OCI-LY1 (cell line): ENCODE measurements at regions not wholly inside any gene's neighbourhood (a gene's known extent, or its start where the extent isn't known, plus 50 kb on each side); places are given as distances from the start of the nearest gene placed in this dataset.

Source experiments
- H2AFZ ChIP-seq: fragments of 200-600 bp; sonication (generic), shearing (Covaris generic); 2 replicates; pipeline ENCODE4 v1.6.0; 2014; ENCODE audit warnings: antibody characterized with exemption, mild to moderate bottlenecking, low read length
- H3F3A ChIP-seq: fragments of 200-600 bp; sonication (generic), shearing (Covaris generic); 2 replicates; pipeline ENCODE4 v1.6.0; 2014; ENCODE audit warnings: mild to moderate bottlenecking, antibody characterized with exemption, low read length, moderate library complexity; ENCODE audit not compliant: insufficient read depth
- H3K27ac ChIP-seq: fragments of 200-600 bp; sonication (generic); 2 replicates; pipeline ENCODE4 v1.5.1; 2014; ENCODE audit warnings: low read length, mixed run types, mild to moderate bottlenecking, low read depth; ENCODE audit not compliant: poor library complexity, severe bottlenecking
- H3K27me3 ChIP-seq: fragments of 200-600 bp; sonication (generic); 2 replicates; pipeline ENCODE4 v1.6.0; 2014; ENCODE audit warnings: antibody characterized with exemption, mild to moderate bottlenecking, low read length, moderate library complexity; ENCODE audit not compliant: insufficient read depth
- H3K36me3 ChIP-seq: fragments of 200-600 bp; sonication (generic); 2 replicates; pipeline ENCODE4 v1.6.1; 2014; ENCODE audit warnings: mild to moderate bottlenecking, antibody characterized with exemption, low read length, moderate library complexity, mixed read lengths; ENCODE audit not compliant: insufficient read depth
- H3K4me1 ChIP-seq: fragments of 200-600 bp; sonication (generic); 2 replicates; pipeline ENCODE4 v1.5.1; 2014; ENCODE audit warnings: mild to moderate bottlenecking, low read length, moderate library complexity; ENCODE audit not compliant: insufficient read depth, severe bottlenecking
- H3K4me2 ChIP-seq: fragments of 200-600 bp; sonication (generic), shearing (Covaris generic); 2 replicates; pipeline ENCODE4 v1.6.1; 2014; ENCODE audit warnings: low read length
- H3K4me3 ChIP-seq: fragments of 200-600 bp; sonication (generic); 2 replicates; pipeline ENCODE4 v1.5.1; 2014; ENCODE audit warnings: low read length, low read depth, mild to moderate bottlenecking, mixed read lengths; ENCODE audit not compliant: poor library complexity, severe bottlenecking
- H3K79me2 ChIP-seq: fragments of 200-600 bp; shearing (Covaris generic); 2 replicates; pipeline ENCODE4 v1.6.1; 2016; ENCODE audit warnings: mixed run types, low read length, mixed read lengths; ENCODE audit not compliant: insufficient read depth
- H3K9ac ChIP-seq: fragments of 200-600 bp; sonication (generic), shearing (Covaris generic); 2 replicates; pipeline ENCODE4 v1.6.1; 2014; ENCODE audit warnings: mild to moderate bottlenecking, low read length, mixed read lengths
- H3K9me2 ChIP-seq: fragments of 200-600 bp; sonication (generic), shearing (Covaris generic); 2 replicates; pipeline ENCODE4 v1.6.1; 2014; ENCODE audit warnings: low read depth, mild to moderate bottlenecking, low read length, mixed read lengths
- H3K9me3 ChIP-seq: fragments of 200-600 bp; shearing (Covaris generic); 2 replicates; pipeline ENCODE4 v1.6.1; 2014; ENCODE audit warnings: low read length, mixed read lengths
- H4K20me1 ChIP-seq: fragments of 200-600 bp; sonication (generic), shearing (Covaris generic); 2 replicates; pipeline ENCODE4 v1.6.0; 2016; ENCODE audit warnings: mild to moderate bottlenecking, low read length; ENCODE audit not compliant: insufficient read depth
- CTCF ChIP-seq: fragments of 200-600 bp; sonication (generic), shearing (Covaris generic); IDR thresholded peaks from 2 replicates; pipeline ENCODE4 v1.5.1; 2017; ENCODE audit warnings: mild to moderate bottlenecking, antibody characterized with exemption, low read length, moderate library complexity, mixed read lengths
- EZH2 ChIP-seq: fragments of 200-600 bp; sonication (generic), shearing (Covaris generic); IDR thresholded peaks from 2 replicates; pipeline ENCODE4 v1.8.0; 2017; ENCODE audit warnings: borderline replicate concordance, mixed run types, mild to moderate bottlenecking, antibody characterized with exemption, low read length, moderate library complexity, mixed read lengths

- H3K9me3 ChIP-seq, result no peaks in the 10 kb centered on the region
- H3K27me3 ChIP-seq, result no peaks in the 10 kb centered on the region
- no peaks in the 10 kb centered on the region for H3K4me1 ChIP-seq
- H3K9ac ChIP-seq, result no peak overlapping the region
- H3F3A ChIP-seq, result no peaks in the 10 kb centered on the region
- no peak overlapping the region for H2AFZ ChIP-seq
- H3K27ac ChIP-seq, result no peak overlapping the region
- H4K20me1 ChIP-seq, result no peaks in the 10 kb centered on the region
- H3K36me3 ChIP-seq, result no peaks in the 10 kb centered on the region
- TF ChIP-seq EZH2 (no peak), CTCF (no peak)
- H3K4me2 ChIP-seq, result no peak overlapping the region
- no peak overlapping the region for H3K4me3 ChIP-seq
- no peaks in the 10 kb centered on the region for H3K9me2 ChIP-seq
- H3K79me2 ChIP-seq, result no peaks in the 10 kb centered on the region
Measured at GRCh38 chr13:76175961-76176725, 540.0 kb downstream of the LMO7 start.

- no peak overlapping the region for H3K4me3 ChIP-seq
- no peaks in the 10 kb centered on the region for H3K79me2 ChIP-seq
- TF ChIP-seq EZH2, result no peak
Measured at GRCh38 chr13:76168661-76169060, 532.5 kb downstream of the LMO7 start.

GRCh38 chr13:76164290-76164689, 528.2 kb downstream of the LMO7 start:
- no peaks in the 10 kb centered on the region for H3K27me3 ChIP-seq
- no peaks in the 10 kb centered on the region for H3F3A ChIP-seq
- no peak for TF ChIP-seq CTCF
- TF ChIP-seq EZH2, result no peak
- H3K79me2 ChIP-seq, result no peaks in the 10 kb centered on the region
- no peak overlapping the region for H3K4me3 ChIP-seq
- H2AFZ ChIP-seq, result no peak overlapping the region
- no peaks in the 10 kb centered on the region for H3K36me3 ChIP-seq
- H3K4me1 ChIP-seq, result no peaks in the 10 kb centered on the region
- no peak overlapping the region for H3K9ac ChIP-seq
- no peaks in the 10 kb centered on the region for H4K20me1 ChIP-seq
- no peaks in the 10 kb centered on the region for H3K9me3 ChIP-seq
- no peak overlapping the region for H3K4me2 ChIP-seq
- no peak overlapping the region for H3K27ac ChIP-seq
- H3K9me2 ChIP-seq, result no peaks in the 10 kb centered on the region

More at GRCh38 chr13:76168661-76169060, 532.5 kb downstream of the LMO7 start:
- no peaks in the 10 kb centered on the region for H3K9me2 ChIP-seq
- no peak overlapping the region for H3K27ac ChIP-seq
- H3K4me2 ChIP-seq, result no peak overlapping the region
- no peak overlapping the region for H2AFZ ChIP-seq
- H3F3A ChIP-seq, result no peaks in the 10 kb centered on the region
- no peaks in the 10 kb centered on the region for H4K20me1 ChIP-seq
- no peaks in the 10 kb centered on the region for H3K4me1 ChIP-seq
- H3K9me3 ChIP-seq, result no peaks in the 10 kb centered on the region
- H3K27me3 ChIP-seq, result no peaks in the 10 kb centered on the region
- no peak overlapping the region for H3K9ac ChIP-seq
- H3K36me3 ChIP-seq, result no peaks in the 10 kb centered on the region

- Histone ChIP-seq H3K27me3 (no peaks in the 10 kb centered on the region), H3K9me3 (no peaks in the 10 kb centered on the region), H3K9ac (no peak overlapping the region), H3K27ac (no peak overlapping the region), H3K36me3 (no peaks in the 10 kb centered on the region), H3K4me1 (no peaks in the 10 kb centered on the region), H3K9me2 (no peaks in the 10 kb centered on the region), H4K20me1 (no peaks in the 10 kb centered on the region), H3F3A (no peaks in the 10 kb centered on the region), H3K4me2 (no peak overlapping the region), H3K79me2 (no peaks in the 10 kb centered on the region), H2AFZ (no peak overlapping the region), H3K4me3 (no peak overlapping the region)
- TF ChIP-seq CTCF, result no peak
- TF ChIP-seq EZH2, result no peak
Measured at GRCh38 chr13:76163761-76164160, 527.6 kb downstream of the LMO7 start.
